ENCODE measurements at regions not wholly inside any gene's neighbourhood (a gene's known extent, or its start where the extent isn't known, plus 50 kb on each side); places are given as distances from the start of the nearest gene placed in this dataset.

DNA sequence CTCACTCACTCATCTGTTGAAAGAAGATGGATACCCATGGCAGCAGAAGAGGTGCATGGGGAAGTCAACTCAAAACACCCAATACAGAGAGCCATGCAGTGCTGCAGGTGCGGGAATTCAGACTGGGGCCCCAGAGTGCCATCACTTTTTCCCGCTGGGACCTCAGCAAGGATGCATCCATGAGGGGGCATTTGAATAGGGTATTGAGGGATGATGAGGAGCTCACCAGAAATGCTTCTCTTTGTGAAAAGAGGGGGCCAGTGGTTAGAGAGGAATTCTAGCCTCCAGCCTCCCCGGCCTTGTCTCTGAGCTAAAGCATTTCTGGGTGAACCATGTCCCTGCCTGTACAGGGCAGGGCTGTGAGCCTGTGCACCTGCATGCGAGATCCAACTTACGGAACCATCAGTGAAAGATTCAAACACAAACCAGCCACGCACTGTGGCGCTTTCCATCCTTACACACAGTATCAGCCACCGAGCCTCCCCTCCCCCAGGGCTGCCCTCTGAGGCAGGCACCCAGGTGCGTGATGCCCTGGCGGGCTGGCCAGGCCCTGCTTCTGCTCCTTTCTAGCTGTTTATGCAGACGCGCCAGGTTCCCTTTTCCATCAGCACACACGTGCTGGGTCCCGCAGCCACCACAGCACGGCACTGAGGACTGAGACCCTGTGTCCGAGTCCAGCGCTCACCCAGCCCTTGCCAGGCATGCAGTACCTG, 1177.2 kb downstream of the BRD1 start:
- no peak for DNase-seq (ENCODE audit: low read depth)
- TF ChIP-seq, protein P1, sequence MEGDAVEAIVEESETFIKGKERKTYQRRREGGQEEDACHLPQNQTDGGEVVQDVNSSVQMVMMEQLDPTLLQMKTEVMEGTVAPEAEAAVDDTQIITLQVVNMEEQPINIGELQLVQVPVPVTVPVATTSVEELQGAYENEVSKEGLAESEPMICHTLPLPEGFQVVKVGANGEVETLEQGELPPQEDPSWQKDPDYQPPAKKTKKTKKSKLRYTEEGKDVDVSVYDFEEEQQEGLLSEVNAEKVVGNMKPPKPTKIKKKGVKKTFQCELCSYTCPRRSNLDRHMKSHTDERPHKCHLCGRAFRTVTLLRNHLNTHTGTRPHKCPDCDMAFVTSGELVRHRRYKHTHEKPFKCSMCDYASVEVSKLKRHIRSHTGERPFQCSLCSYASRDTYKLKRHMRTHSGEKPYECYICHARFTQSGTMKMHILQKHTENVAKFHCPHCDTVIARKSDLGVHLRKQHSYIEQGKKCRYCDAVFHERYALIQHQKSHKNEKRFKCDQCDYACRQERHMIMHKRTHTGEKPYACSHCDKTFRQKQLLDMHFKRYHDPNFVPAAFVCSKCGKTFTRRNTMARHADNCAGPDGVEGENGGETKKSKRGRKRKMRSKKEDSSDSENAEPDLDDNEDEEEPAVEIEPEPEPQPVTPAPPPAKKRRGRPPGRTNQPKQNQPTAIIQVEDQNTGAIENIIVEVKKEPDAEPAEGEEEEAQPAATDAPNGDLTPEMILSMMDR (IDR thresholded peaks at IDR 0.05; ENCODE audit: control insufficient read depth, extremely low read depth, insufficient read depth) = no peak
- H3K4me3 ChIP-seq (ENCODE audit: low read depth, low read length) = no peak overlapping the region

DNA sequence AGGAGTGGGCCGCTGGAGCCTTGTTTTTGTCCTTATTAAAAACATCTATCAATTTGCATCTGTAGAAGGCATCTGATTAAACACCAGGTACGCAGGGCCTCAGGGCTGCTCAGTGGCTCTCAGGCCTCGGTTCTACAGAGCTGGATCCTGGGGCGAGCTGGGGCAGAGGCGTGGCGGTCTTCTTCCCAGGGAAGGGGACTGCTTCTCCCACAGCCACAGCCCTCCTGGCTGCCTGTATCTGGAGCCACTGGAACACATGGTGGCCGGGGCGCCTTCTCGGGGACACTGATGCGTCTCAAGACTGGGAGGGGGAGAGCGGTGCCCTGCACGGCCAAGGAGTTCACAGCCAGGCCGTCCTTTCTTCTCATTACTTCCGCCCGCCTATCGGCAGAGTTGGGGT, 1178.2 kb downstream of the BRD1 start:
- H3K4me3 ChIP-seq (ENCODE audit: low read depth, low read length) = no peak overlapping the region
- no peak for DNase-seq (ENCODE audit: low read depth)
- TF ChIP-seq, protein P1 (IDR thresholded peaks at IDR 0.05; ENCODE audit: control insufficient read depth, extremely low read depth, insufficient read depth) = no peak

DNA sequence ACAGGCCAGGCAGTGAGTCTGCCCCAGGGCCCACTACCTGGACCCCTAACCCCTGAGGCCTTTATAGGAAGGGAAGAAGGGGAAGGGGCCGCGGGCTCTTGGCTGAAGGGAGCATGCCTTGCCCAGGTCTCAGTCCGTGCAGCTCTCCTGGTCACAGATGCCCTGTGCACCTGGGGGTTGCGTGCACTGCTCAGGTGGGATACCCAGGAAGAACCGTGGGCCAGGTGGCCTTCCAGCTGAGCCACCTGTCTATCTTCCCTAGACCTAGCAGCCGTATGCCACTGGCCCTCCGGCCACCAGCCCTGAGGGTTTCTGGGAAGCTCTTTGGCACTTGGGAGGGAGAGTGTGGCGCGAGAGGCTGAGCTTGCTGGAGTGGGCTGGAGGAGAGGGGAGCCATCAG, 1178.6 kb downstream of the BRD1 start:
- DNase-seq (ENCODE audit: low read depth) = no peak
- H3K4me3 ChIP-seq (ENCODE audit: low read depth, low read length) = no peak overlapping the region

DNA sequence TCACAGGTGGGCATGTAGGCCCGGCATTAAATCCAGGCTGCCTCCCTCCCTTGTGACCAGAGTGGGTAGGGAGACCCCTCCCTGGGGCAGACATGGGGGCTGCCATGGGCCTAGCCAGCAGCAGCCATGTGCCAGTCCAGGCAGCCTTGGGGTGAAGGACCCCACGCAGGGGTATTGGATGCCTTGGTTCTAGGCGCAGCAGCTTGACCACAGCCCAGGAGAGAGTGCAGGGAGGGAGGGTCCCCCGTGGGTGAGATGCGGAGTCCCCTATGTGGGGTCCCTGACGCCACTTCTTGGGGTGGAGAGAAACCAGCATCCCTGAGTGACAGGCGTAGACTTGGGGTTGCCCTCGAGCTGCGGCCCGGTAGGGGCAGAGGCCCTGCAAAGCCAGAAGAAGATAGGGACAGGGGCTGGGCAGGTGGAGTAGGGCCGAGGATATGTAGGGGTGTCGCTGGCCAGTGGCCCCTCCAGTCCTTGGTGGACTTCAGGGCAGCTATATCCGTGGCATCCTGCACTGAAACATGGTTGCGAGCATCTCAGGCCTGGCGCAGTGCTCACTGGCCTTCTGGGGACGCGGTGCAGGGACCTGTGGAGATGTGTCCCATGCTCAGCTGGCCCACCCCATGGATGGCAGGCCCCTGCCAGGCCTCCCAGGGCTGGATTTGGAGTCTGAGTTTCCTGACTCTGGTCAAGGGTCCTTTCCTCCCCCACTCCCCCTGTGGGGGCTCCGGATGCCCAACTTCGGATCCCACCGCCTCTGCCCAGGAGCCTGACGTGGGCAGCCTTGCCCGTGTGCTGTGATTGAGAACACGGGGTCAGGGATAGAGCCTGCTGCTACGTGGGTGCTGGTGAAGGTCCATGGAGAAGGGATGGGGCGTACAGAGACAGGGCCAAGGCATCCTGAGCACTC, 1179.8 kb downstream of the BRD1 start:
- no peak overlapping the region for H3K4me3 ChIP-seq (ENCODE audit: low read depth, low read length)
- no peak for DNase-seq (ENCODE audit: low read depth)
- TF ChIP-seq, protein P1 (IDR thresholded peaks at IDR 0.05; ENCODE audit: control insufficient read depth, extremely low read depth, insufficient read depth) = no peak

More for the DNA sequence above, 1178.6 kb downstream of the BRD1 start:
- TF ChIP-seq, protein P1 (IDR thresholded peaks at IDR 0.05; ENCODE audit: control insufficient read depth, extremely low read depth, insufficient read depth) = no peak

DNA sequence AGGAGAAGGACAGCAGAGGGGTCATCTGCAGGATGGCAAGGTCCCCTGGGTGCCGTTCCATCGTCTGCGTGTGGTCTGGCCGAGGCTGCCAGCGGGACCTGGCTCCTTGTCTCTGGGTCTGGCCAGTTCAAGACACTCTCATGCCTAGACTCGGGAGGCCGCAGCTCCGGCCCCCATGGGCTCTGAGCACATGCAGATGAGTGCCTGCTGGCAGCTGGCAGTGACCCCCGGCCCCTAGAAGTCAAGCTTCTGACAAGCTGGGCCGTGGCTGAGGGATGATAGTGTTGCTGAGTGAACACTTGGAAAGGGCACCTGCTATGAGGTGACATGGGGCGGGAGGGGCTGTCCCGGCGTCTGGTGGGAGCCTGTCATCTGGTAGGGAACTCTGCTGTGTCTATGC, 1180.6 kb downstream of the BRD1 start:
- H3K4me3 ChIP-seq (ENCODE audit: low read depth, low read length) = no peak overlapping the region
- TF ChIP-seq, protein P1 (IDR thresholded peaks at IDR 0.05; ENCODE audit: control insufficient read depth, extremely low read depth, insufficient read depth) = no peak
- DNase-seq (ENCODE audit: low read depth) = no peak

DNA sequence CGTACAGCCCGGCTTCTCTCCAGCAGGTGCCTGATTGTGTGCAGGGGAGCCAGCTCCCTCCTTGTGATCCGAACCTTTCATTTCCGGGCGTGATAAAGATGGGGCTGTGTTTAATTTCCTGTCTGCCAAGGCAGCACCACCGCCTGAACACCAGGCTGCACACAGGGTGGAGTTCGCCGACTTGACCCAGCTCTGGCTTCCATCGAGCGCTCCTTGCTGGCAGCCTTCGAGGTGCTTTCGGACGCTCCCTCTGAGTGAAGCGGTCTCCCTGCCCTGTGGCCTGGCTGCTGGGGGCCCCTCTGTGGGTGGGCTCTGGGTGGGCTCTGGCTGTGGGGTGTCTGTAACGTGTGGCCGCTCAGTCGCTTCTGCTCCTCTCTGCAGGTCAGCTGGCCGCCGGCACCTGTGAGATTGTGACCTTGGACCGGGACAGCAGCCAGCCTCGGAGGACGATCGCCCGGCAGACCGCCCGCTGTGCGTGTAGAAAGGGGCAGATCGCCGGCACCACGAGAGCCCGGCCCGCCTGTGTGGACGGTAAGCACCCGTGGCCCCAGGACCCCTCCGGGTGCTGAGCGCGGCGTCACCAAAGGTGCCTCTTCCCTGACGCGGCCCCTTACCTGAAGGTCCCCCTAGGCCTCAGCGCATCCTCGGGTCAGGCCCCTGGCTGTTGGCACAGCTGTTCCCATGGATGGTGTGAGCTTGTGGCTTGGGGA, 1181.3 kb downstream of the BRD1 start:
- TF ChIP-seq, protein P1 (IDR thresholded peaks at IDR 0.05; ENCODE audit: control insufficient read depth, extremely low read depth, insufficient read depth) = no peak
- H3K4me3 ChIP-seq (ENCODE audit: low read depth, low read length) = no peak overlapping the region
- no peak for DNase-seq (ENCODE audit: low read depth)
